Panc1 (cell line): ENCODE measurements at regions not wholly inside any gene's neighbourhood (a gene's known extent, or its start where the extent isn't known, plus 50 kb on each side); places are given as distances from the start of the nearest gene placed in this dataset.

Experiments
- ATAC-seq: fragments of 200-7000 bp; cut with Tn5 transposase; 2 replicates; pipeline ENCODE4 v1.9.1; 2020; ENCODE audit warnings: mild to moderate bottlenecking, moderate library complexity
- BruUV-seq: library from RNA; stranded (reverse); fragments of 400-500 nt; replicated peaks from 2 replicates; lab custom pipeline; 2021; lab: Mats Ljungman, UMichigan
- CTCF ChIA-PET: fragments of 300-600 bp; sonication (Branson Sonifier 250); formaldehyde crosslinking; loops from one replicate; lab custom pipeline; 2022; ENCODE audit warnings: antibody characterized with exemption; lab: Charles Lee
- POLR2A ChIA-PET: fragments of 300-600 bp; sonication (Branson Sonifier 250); formaldehyde crosslinking; loops from one replicate; lab custom pipeline; 2022; ENCODE audit warnings: antibody characterized with exemption; lab: Charles Lee
- DNase-seq: peaks from one replicate; pipeline ENCODE4 v3.0.0-alpha.2; 2010; ENCODE audit warnings: low read depth, low spot score
- H3K27ac ChIP-seq: 2 replicates; pipeline ENCODE4 v1.5.1; 2011; ENCODE audit warnings: mild to moderate bottlenecking, low read length, inconsistent platforms
- H3K27me3 ChIP-seq: fragments of 200-500 bp; sonication (Bioruptor generic); 2 replicates; pipeline ENCODE4 v1.6.0; 2014; ENCODE audit warnings: low read length, inconsistent platforms; ENCODE audit not compliant: control insufficient read depth, insufficient read depth
- H3K36me3 ChIP-seq: fragments of 200-500 bp; sonication (Bioruptor generic); 2 replicates; pipeline ENCODE4 v1.5.1; 2014; ENCODE audit warnings: inconsistent platforms, mild to moderate bottlenecking, low read length, moderate library complexity; ENCODE audit not compliant: control insufficient read depth, insufficient read depth
- H3K4me1 ChIP-seq: 2 replicates; pipeline ENCODE4 v1.5.1; 2011; ENCODE audit warnings: inconsistent platforms, mild to moderate bottlenecking, low read length, moderate library complexity; ENCODE audit not compliant: control insufficient read depth, insufficient read depth
- H3K4me3 ChIP-seq, 2 experiments: 2 replicates each; pipeline ENCODE4 v1.5.1; 2011 to 2012; ENCODE audit warnings: low read depth in 2 of 2, low read length in 2 of 2, mild to moderate bottlenecking in 2 of 2, inconsistent platforms in 1 of 2, moderate library complexity in 1 of 2
- H3K9me3 ChIP-seq: fragments of 200-500 bp; sonication (Bioruptor generic); 2 replicates; pipeline ENCODE4 v1.5.1; 2014; ENCODE audit warnings: low read depth, mild to moderate bottlenecking, inconsistent platforms, low read length, moderate library complexity; ENCODE audit not compliant: control insufficient read depth, insufficient read depth
- CTCF ChIP-seq: fragments of 450-650 bp; IDR thresholded peaks from 2 replicates; pipeline ENCODE4 v1.5.1; 2017; ENCODE audit warnings: mild to moderate bottlenecking
- POLR2AphosphoS5 ChIP-seq: IDR thresholded peaks from 2 replicates; pipeline ENCODE4 v1.6.1; 2012; ENCODE audit warnings: mild to moderate bottlenecking, low read depth, low read length, moderate library complexity
- REST ChIP-seq, 2 experiments: IDR thresholded peaks; 2 replicates each; pipeline ENCODE4 v1.6.1; 2011 to 2012; ENCODE audit warnings: low read depth in 2 of 2, control low read depth in 1 of 2, low read length in 1 of 2, mild to moderate bottlenecking in 1 of 2, moderate library complexity in 1 of 2; ENCODE audit not compliant: insufficient read depth in 1 of 2
- SIN3A ChIP-seq: IDR thresholded peaks from 2 replicates; pipeline ENCODE4 v1.6.1; 2012; ENCODE audit warnings: low read depth, mild to moderate bottlenecking, low read length, moderate library complexity, borderline replicate concordance; ENCODE audit not compliant: insufficient read depth
- TCF7L2 ChIP-seq: IDR thresholded peaks from 2 replicates; pipeline ENCODE4 v1.6.1; 2011; ENCODE audit warnings: mild to moderate bottlenecking, low read depth, low read length, inconsistent platforms
- in situ Hi-C: cut with HindIII; loops from 2 replicates; pipeline ENCODE4 v1.10.0; 2016; ENCODE audit warnings: low sequenced_read_pairs, low pct_unique_long_range_greater_than_20kb
- intact Hi-C: fragments of 100-400 bp; cut with micrococcal nuclease; formaldehyde crosslinking; loops from one replicate; pipeline ENCODE4 v1.10.0; 2022; ENCODE audit not compliant: unreplicated experiment

- in situ Hi-C loops = no loop called here
- POLR2A ChIA-PET = no interaction called here
- no TSS peak for BruUV-seq
These were observed 142.8 kb upstream of the UBASH3B start for GRCh38 chr11:122512688-122513087.

GRCh38 chr11:122509899-122510298 lies 145.6 kb upstream of the UBASH3B start:
- TF ChIP-seq CTCF = no peak
- TF ChIP-seq TCF7L2 = no peak
- no peak for TF ChIP-seq SIN3A
- no peak for TF ChIP-seq POLR2AphosphoS5
- TF ChIP-seq REST (IDR thresholded peaks at IDR 0.05; ENCODE audit: insufficient read depth in 1 of 2, low read depth in 2 of 2, low read length in 1 of 2) = no peak
- in situ Hi-C loops (no loop called here), intact Hi-C loops (no loop called here)
- Histone ChIP-seq H3K27ac (no peak overlapping the region), H3K27me3 (peaks cover 18% of the 10 kb centered on the region), H3K4me3 (no peak overlapping the region), H3K36me3 (no peaks in the 10 kb centered on the region), H3K4me1 (no peaks in the 10 kb centered on the region), H3K9me3 (no peaks in the 10 kb centered on the region)
- ChIA-PET POLR2A (no interaction called here), CTCF (no interaction called here)
- no TSS peak for BruUV-seq
- ATAC-seq (no peak), DNase-seq (no peak)

More at GRCh38 chr11:122512688-122513087, 142.8 kb upstream of the UBASH3B start:
- no peak overlapping the region for H3K27ac ChIP-seq
- no peaks in the 10 kb centered on the region for H3K9me3 ChIP-seq
- H3K27me3 ChIP-seq = peaks cover 25% of the 10 kb centered on the region
- TF ChIP-seq POLR2AphosphoS5 = no peak
- TF ChIP-seq REST (IDR thresholded peaks at IDR 0.05; ENCODE audit: insufficient read depth in 1 of 2, low read depth in 2 of 2, low read length in 1 of 2) = no peak
- TF ChIP-seq SIN3A = no peak
- no peak for TF ChIP-seq TCF7L2
- TF ChIP-seq CTCF = no peak
- CTCF ChIA-PET = interaction anchor here (0.6 kb wide), 1 partner anchor 110 kb away, joined by 14 read pairs; no protein-coding TSS in a partner anchor
- intact Hi-C loops = no loop called here
- H3K36me3 ChIP-seq = no peaks in the 10 kb centered on the region
- H3K4me1 ChIP-seq = no peaks in the 10 kb centered on the region
- DNase-seq = no peak
- H3K4me3 ChIP-seq = no peak overlapping the region
- no peak for ATAC-seq
